GM12891 (cell line): ENCODE measurements at regions not wholly inside any gene's neighbourhood (a gene's known extent, or its start where the extent isn't known, plus 50 kb on each side); places are given as distances from the start of the nearest gene placed in this dataset.
"Not testable (repeated sequence)": the region's sequence is repeated elsewhere in the genome, so short reads cannot be mapped to it uniquely, and the experiment has no call there.

Experiments used
- DNase-seq: peaks from one replicate; pipeline ENCODE4 v3.0.0; 2011; ENCODE audit warnings: low spot score; ENCODE audit not compliant: insufficient read length
- FAIRE-seq: peaks from 2 replicates; lab custom pipeline; 2011; peaks lifted over from hg19 to GRCh38; lab: Jason Lieb, UNC
- PAX5 ChIP-seq: IDR thresholded peaks from 2 replicates; pipeline ENCODE4 v1.6.1; 2011; ENCODE audit warnings: low read length, moderate library complexity, mild to moderate bottlenecking; ENCODE audit not compliant: insufficient read depth, severe bottlenecking
- POLR2A ChIP-seq: IDR thresholded peaks from 2 replicates; pipeline ENCODE4 v1.6.1; 2011; ENCODE audit warnings: low read depth, low read length, control low read depth
- POLR2AphosphoS5 ChIP-seq: IDR thresholded peaks from 2 replicates; pipeline ENCODE4 v1.6.1; 2011; ENCODE audit warnings: low read depth, low read length, control low read depth
- POU2F2 ChIP-seq: IDR thresholded peaks from 2 replicates; pipeline ENCODE4 v1.6.1; 2011; ENCODE audit warnings: low read depth, mild to moderate bottlenecking, control low read depth, low read length, moderate library complexity
- SPI1 ChIP-seq: IDR thresholded peaks from 2 replicates; pipeline ENCODE4 v1.6.1; 2011; ENCODE audit warnings: low read depth, low read length, control low read depth
- TAF1 ChIP-seq: IDR thresholded peaks from 2 replicates; pipeline ENCODE4 v1.6.1; 2011; ENCODE audit warnings: low read depth, low read length, control low read depth

DNA sequence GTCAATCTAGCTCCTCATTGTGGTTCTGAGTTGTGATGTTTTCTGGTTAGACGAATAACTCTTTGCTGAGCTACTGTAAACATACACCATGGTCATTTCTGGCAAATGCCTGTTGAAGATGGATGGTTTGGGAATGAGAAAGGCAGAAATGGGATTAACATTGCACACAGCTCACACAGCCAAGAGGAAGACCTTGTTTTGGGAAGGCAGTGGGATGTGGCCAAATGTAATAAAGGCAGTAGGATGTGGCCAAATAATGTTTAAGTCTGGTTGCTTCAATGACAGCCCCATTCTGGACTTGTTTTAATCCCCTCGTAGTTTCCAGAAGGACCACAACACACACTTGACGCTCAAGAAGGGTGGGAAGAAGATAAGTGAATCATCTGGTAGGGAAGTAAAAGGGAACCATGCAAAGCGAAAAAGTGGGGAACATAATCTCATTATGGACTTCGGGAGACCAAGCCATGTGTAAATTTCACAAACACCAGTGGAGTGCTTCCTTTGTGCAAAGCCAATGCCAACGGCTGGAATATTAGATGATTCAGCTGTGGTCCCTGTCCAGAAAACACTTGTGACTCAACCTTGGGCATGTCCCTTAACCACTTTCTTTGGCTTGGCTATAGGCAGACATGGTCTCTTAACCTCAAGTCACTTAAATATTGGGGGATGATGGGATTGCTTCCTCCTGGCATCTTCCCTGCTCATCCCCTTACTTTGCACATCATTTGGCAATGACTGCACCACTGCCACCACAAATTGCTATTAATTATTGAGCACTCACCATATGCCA, 284.4 kb upstream of the CRY1 start:
- no peak for FAIRE-seq
- DNase-seq, result no peak
- TF ChIP-seq SPI1 (no peak), POU2F2 (no peak), POLR2AphosphoS5 (no peak), POLR2A (no peak), TAF1 (no peak), PAX5 (no peak)

GRCh38 chr12:107378609-107379008, 285.3 kb upstream of the CRY1 start:
- FAIRE-seq (no peak), DNase-seq (no peak)
- TF ChIP-seq POU2F2 (no peak), PAX5 (no peak), POLR2A (no peak), SPI1 (no peak), TAF1 (no peak), POLR2AphosphoS5 (no peak)

DNA sequence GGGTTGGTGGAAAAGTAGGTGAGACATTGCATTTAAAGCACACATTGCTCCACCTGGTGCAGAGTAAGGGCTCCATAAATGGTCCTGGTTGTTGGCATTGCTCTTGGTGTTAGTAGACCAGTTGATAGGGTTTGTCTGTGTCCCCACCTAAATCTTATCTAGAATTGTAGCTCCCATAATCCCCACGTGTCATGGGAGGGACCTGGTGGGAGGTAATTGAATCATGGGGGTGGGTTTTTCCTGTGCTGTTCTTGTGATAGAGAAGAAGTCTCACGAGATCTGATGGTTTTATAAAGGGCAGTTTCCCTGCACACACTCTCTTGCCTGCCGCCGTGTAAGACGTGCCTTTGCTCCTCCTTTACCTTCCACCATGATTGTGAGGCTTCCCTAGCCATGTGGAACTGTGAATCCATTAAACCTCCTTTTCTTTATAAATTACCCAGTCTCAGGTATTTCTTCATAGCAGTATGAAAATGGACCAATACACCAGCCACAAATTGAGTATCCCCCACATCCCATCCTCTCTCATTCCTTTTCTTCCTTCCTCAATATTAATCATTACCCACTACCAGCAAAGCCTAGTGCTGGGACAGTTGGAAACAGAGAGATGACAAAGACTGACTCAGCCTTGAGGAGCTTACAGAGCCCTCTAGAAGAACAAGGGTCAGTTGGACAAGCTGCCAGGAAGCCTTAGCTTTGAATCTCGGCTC, 285.9 kb upstream of the CRY1 start:
- DNase-seq, FAIRE-seq: not testable (repeated sequence)

DNA sequence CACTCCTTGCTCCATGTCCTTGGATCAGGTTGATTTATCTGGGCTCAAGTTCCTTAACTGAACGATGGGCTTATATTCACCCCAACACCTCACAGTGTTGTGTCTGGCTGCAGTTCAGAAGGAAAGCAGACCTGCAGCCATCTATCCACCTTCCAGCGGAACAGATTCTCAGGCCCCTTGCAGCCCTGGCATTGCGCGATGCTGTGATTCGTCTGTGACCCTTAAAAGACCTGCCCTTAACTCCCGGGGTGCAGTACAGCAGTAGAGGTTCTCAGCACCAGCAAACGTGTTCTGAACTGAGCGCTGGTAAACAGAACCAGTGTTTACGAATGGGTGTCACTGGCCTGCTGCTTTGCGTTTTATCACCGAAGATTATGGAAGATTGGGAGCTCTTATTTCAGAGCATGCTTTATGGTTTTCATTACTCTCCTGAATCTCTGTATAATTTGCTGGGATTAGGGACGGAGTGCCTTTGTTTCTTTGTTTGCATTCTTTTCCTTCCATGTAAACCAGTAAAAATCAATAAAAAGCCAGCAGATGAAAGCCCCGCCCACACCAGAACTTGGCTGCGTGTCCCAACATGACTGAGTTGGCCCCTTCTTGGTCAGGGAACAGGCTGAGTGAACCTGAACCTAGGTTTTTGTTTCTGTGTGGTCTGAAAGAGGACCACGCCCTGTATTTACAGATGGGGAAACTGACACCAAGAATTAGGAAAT, 286.7 kb upstream of the CRY1 start:
- TF ChIP-seq POLR2A, result no peak
- FAIRE-seq (no peak), DNase-seq (no peak)

DNA sequence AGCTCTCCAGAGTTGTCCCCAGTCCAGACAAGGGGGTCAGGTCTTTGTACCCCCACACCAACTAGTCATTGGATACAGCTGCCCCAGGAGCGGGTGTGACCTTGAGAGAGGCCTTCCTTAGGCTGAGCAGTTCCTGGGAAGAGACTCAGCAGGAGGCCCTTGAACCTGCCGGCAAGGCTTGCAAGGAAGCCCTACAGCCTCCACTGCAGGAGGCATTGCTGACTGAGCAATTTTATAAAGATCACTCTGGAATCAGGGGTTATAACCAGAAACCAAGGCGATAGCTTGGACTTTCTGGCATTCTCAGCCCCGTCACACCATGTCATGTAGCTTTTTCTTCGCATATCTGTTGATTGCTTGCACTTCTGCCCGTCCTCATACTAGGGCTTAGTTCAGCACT, 291.3 kb upstream of the CRY1 start:
- DNase-seq, result no peak
- TF ChIP-seq POLR2A (no peak), PAX5 (no peak)
- FAIRE-seq, result no peak

- no peak for DNase-seq
- FAIRE-seq, result no peak
- TF ChIP-seq POLR2AphosphoS5, result no peak
- TF ChIP-seq POLR2A, result no peak
- no peak for TF ChIP-seq SPI1
- TF ChIP-seq TAF1, result no peak
- TF ChIP-seq POU2F2, result no peak
- no peak for TF ChIP-seq PAX5
Observed at GRCh38 chr12:107385509-107385908, 292.2 kb upstream of the CRY1 start.

- no peak for TF ChIP-seq SPI1
- no peak for TF ChIP-seq POLR2A
- no peak for TF ChIP-seq POU2F2
- no peak for TF ChIP-seq PAX5
- no peak for TF ChIP-seq POLR2AphosphoS5
- no peak for TF ChIP-seq TAF1
- no peak for FAIRE-seq
- no peak for DNase-seq
Observed at GRCh38 chr12:107386569-107386968, 293.2 kb upstream of the CRY1 start.

GRCh38 chr12:107388263-107388662, 294.9 kb upstream of the CRY1 start:
- TF ChIP-seq POLR2A, result no peak
- no peak for TF ChIP-seq SPI1
- TF ChIP-seq POLR2AphosphoS5, result no peak
- TF ChIP-seq TAF1, result no peak
- FAIRE-seq, result no peak
- DNase-seq, result no peak

GRCh38 chr12:107390414-107390813, 295.2 kb upstream of the PWP1 start:
- FAIRE-seq, result no peak

More at GRCh38 chr12:107390414-107390813, 295.2 kb upstream of the PWP1 start:
- TF ChIP-seq POLR2A, result no peak
- TF ChIP-seq PAX5, result no peak
- no peak for TF ChIP-seq SPI1
- TF ChIP-seq POLR2AphosphoS5, result no peak
- TF ChIP-seq POU2F2, result no peak
- no peak for TF ChIP-seq TAF1
- no peak for DNase-seq
